ENCODE measurements at regions not wholly inside any gene's neighbourhood (a gene's known extent, or its start where the extent isn't known, plus 50 kb on each side); places are given as distances from the start of the nearest gene placed in this dataset.

DNA sequence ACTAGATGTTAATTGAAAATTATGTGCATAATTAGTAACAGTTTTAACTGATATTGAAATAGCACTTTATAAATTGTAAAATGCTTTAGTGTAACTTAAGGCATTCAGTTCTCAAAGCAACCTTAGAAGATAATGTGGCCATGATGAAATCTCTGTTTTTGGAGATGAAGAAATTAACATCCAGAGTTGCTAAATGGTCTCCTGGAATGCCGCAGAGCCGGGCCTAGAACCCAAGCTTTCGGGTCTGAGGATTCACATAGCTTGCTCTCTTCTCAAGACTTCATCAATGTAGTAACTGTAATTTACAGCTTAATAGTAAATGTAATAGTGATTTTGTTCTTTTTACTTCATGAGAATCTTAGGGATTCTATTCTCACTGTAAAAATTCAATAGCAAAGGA is 272.3 kb downstream of the HS3ST3A1 start:
- no peak overlapping the region for H3K27ac ChIP-seq
- no peak for TF ChIP-seq CTCF (conservative IDR thresholded peaks at IDR 0.05)

GRCh38 chr17:13323990-13324389 is 277.7 kb downstream of the HS3ST3A1 start:
- H3K27ac ChIP-seq, result peak overlapping the region; percentile 23; the same call in 1 of the 2 replicates
- no peak for TF ChIP-seq CTCF (conservative IDR thresholded peaks at IDR 0.05)

GRCh38 chr17:13321951-13322701 is 279.6 kb downstream of the HS3ST3A1 start:
- TF ChIP-seq CTCF (conservative IDR thresholded peaks at IDR 0.05), result no peak
- H3K27ac ChIP-seq, result no peak overlapping the region

DNA sequence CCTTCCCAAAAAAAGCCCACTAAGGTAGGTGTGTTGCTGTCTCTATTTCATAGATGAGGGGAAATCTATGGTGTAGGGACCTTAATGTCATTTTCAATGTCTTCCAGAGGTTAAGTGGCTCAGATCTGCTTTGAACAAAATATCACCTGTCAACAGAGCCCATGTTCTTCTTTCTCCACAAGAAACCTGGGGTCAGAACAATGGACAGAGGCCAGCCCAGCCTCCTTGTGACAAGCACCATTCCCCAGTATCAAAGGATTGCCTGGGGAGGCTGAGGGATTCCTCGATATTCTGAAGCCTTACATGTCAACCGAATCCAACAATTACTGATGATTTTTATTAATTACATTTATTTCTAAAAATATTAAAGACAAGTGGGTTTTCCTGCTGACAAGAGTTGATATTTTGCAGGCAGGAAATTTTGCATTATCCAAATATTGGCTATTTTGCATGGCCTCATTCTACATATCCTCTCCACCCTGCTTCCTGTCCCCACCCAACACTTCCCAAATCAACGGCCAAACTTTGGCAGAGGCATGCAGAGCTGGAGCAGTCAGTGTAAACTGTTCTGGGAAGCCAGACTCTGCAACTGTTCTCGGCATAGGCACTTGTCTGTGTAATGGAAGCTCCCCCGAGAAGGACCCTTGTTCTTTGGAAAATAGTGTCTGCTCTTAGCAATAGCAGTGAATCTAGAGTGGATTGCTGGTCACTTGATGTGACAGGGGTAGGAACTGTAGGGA is 281.5 kb downstream of the HS3ST3A1 start:
- no peak for TF ChIP-seq CTCF (conservative IDR thresholded peaks at IDR 0.05)
- no peak overlapping the region for H3K27ac ChIP-seq

GRCh38 chr17:13316657-13317056 is 285.1 kb downstream of the HS3ST3A1 start:
- H3K27ac ChIP-seq, result no peak overlapping the region
- no peak for TF ChIP-seq CTCF (conservative IDR thresholded peaks at IDR 0.05)

DNA sequence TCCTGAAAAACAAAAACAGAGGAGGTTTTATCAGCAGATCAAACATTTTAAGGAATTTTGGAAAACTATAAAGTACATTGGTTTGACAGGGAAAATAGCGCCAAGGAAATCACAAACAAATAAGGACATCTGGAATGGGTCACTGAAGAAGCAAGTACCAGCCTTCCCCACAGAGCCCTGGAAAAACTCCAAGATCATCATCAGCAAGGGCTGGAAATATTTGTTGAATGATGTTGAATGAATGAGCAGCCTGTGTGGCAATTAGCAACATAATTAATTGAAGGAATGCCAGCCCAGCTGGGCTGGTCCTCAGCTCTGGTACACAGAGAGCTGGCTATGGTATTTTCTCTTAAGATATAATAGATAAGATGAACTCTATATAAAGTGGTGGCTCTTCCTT is 290.4 kb downstream of the HS3ST3A1 start:
- H3K27ac ChIP-seq, result no peak overlapping the region; the same call in 1 of the 2 replicates
- TF ChIP-seq CTCF (conservative IDR thresholded peaks at IDR 0.05), result no peak

- no peak overlapping the region; the same call in 1 of the 2 replicates for H3K27ac ChIP-seq
- no peak for TF ChIP-seq CTCF (conservative IDR thresholded peaks at IDR 0.05)
Measured at GRCh38 chr17:13310858-13311257, 290.9 kb downstream of the HS3ST3A1 start.

Measured in VCaP (cell line).